WTC11 (cell line): ENCODE measurements at regions not wholly inside any gene's neighbourhood (a gene's known extent, or its start where the extent isn't known, plus 50 kb on each side); places are given as distances from the start of the nearest gene placed in this dataset.

Experiments used
- ATAC-seq: fragments of 200-7000 bp; cut with Tn5 transposase; 2 replicates; pipeline ENCODE4 v1.10.0; 2021; ENCODE audit warnings: mild to moderate bottlenecking, moderate library complexity
- CTCF ChIA-PET: fragments of 300-600 bp; sonication (Branson Sonifier 250); formaldehyde crosslinking; loops from one replicate; lab custom pipeline; 2021; ENCODE audit warnings: antibody characterized with exemption; lab: Charles Lee
- POLR2A ChIA-PET: fragments of 350-600 bp; sonication (Branson Sonifier 250); formaldehyde crosslinking; loops from one replicate; lab custom pipeline; 2021; ENCODE audit warnings: antibody characterized with exemption; lab: Charles Lee
- DNase-seq: peaks from one replicate; pipeline ENCODE4 v3.0.0; 2021; ENCODE audit warnings: low spot score
- H3K27ac Mint-ChIP-seq: 2 replicates; pipeline ENCODE4 v1.8.0; 2021; ENCODE audit warnings: mixed read lengths
- H3K27me3 Mint-ChIP-seq: 2 replicates; pipeline ENCODE4 v1.8.0; 2021; ENCODE audit warnings: low read depth, mild to moderate bottlenecking, moderate library complexity, mixed read lengths
- H3K36me3 Mint-ChIP-seq: 2 replicates; pipeline ENCODE4 v1.8.0; 2021; ENCODE audit warnings: mixed read lengths
- H3K4me1 Mint-ChIP-seq: 2 replicates; pipeline ENCODE4 v1.8.0; 2022; ENCODE audit warnings: mixed read lengths
- H3K4me3 Mint-ChIP-seq: 2 replicates; pipeline ENCODE4 v1.8.0; 2021; ENCODE audit warnings: mild to moderate bottlenecking, moderate library complexity, mixed read lengths
- H3K9me3 Mint-ChIP-seq: 2 replicates; pipeline ENCODE4 v1.8.0; 2021; ENCODE audit warnings: mixed read lengths
- CREB1 ChIP-seq: sonication (generic); formaldehyde crosslinking; IDR thresholded peaks from 2 replicates; pipeline ENCODE4 v1.8.0; 2023; ENCODE audit warnings: mild to moderate bottlenecking, missing genetic modification reagents
- FOXK1 ChIP-seq: sonication (generic); formaldehyde crosslinking; IDR thresholded peaks from 2 replicates; pipeline ENCODE4 v1.8.0; 2022; ENCODE audit warnings: mild to moderate bottlenecking, moderate library complexity, missing genetic modification reagents
- GABPB1 ChIP-seq: sonication (generic); formaldehyde crosslinking; IDR thresholded peaks from 2 replicates; pipeline ENCODE4 v1.8.1; 2023; ENCODE audit warnings: mild to moderate bottlenecking, missing genetic modification reagents
- HMGA2 ChIP-seq: fragments of 250-450 bp; sonication (Bioruptor Pico); IDR thresholded peaks from 2 replicates; pipeline ENCODE4 v1.4.0; 2021; ENCODE audit warnings: mild to moderate bottlenecking, moderate library complexity
- KAT7 ChIP-seq: sonication (generic); formaldehyde crosslinking; IDR thresholded peaks from 2 replicates; pipeline ENCODE4 v1.8.1; 2023; ENCODE audit warnings: missing genetic modification reagents, mild to moderate bottlenecking, borderline replicate concordance
- MYBL2 ChIP-seq: sonication (generic); formaldehyde crosslinking; IDR thresholded peaks from 2 replicates; pipeline ENCODE4 v1.8.1; 2023; ENCODE audit warnings: mild to moderate bottlenecking, moderate library complexity, missing genetic modification reagents
- NFE2L1 ChIP-seq: sonication (generic); formaldehyde crosslinking; IDR thresholded peaks from 2 replicates; pipeline ENCODE4 v1.8.1; 2023; ENCODE audit warnings: missing genetic modification reagents
- NR1H2 ChIP-seq: sonication (generic); formaldehyde crosslinking; IDR thresholded peaks from 2 replicates; pipeline ENCODE4 v1.9.0; 2021; ENCODE audit warnings: mild to moderate bottlenecking, moderate library complexity, missing genetic modification reagents
- SOX15 ChIP-seq: fragments of 250-450 bp; sonication (Bioruptor Pico); IDR thresholded peaks from 2 replicates; pipeline ENCODE4 v1.9.0; 2021; ENCODE audit warnings: mild to moderate bottlenecking
- SP1 ChIP-seq: sonication (generic); formaldehyde crosslinking; conservative IDR thresholded peaks from 2 replicates; pipeline ENCODE4 v1.8.1; 2022; ENCODE audit warnings: missing genetic modification reagents
- TCF7 ChIP-seq: sonication (generic); formaldehyde crosslinking; IDR thresholded peaks from 2 replicates; pipeline ENCODE4 v1.8.0; 2022; ENCODE audit warnings: mild to moderate bottlenecking, low read depth, missing genetic modification reagents, moderate library complexity
- TEAD4 ChIP-seq: sonication (generic); formaldehyde crosslinking; IDR thresholded peaks from 2 replicates; pipeline ENCODE4 v1.8.0; 2022; ENCODE audit warnings: mild to moderate bottlenecking, missing genetic modification reagents
- ZNF121 ChIP-seq: sonication (generic); formaldehyde crosslinking; IDR thresholded peaks from 2 replicates; pipeline ENCODE4 v1.8.0; 2023; ENCODE audit warnings: missing genetic modification reagents
- ZNF396 ChIP-seq: fragments of 250-450 bp; sonication (Bioruptor Pico); IDR thresholded peaks from 2 replicates; pipeline ENCODE4 v1.8.0; 2021; ENCODE audit warnings: mild to moderate bottlenecking, moderate library complexity, borderline replicate concordance
- ZNF416 ChIP-seq: fragments of 250-450 bp; sonication (Bioruptor Pico); IDR thresholded peaks from 2 replicates; pipeline ENCODE4 v1.9.0; 2021; ENCODE audit warnings: mild to moderate bottlenecking, inconsistent platforms
- TF ChIP-seq, protein P1 (sequence below): sonication (generic); formaldehyde crosslinking; IDR thresholded peaks from 2 replicates; pipeline ENCODE4 v1.8.1; 2023; ENCODE audit warnings: mild to moderate bottlenecking, moderate library complexity, missing genetic modification reagents
- TF ChIP-seq, protein P2 (sequence below): sonication (generic); formaldehyde crosslinking; IDR thresholded peaks from 2 replicates; pipeline ENCODE4 v1.8.0; 2022; ENCODE audit warnings: mild to moderate bottlenecking, missing genetic modification reagents
- TF ChIP-seq, protein P3 (sequence below): sonication (generic); formaldehyde crosslinking; IDR thresholded peaks from 2 replicates; pipeline ENCODE4 v1.8.0; 2022; ENCODE audit warnings: mild to moderate bottlenecking, missing genetic modification reagents
- TF ChIP-seq, protein P4 (sequence below): sonication (generic); formaldehyde crosslinking; IDR thresholded peaks from 2 replicates; pipeline ENCODE4 v1.8.0; 2023; ENCODE audit warnings: missing genetic modification reagents
- TF ChIP-seq, protein P5 (sequence below): sonication (generic); formaldehyde crosslinking; IDR thresholded peaks from 2 replicates; pipeline ENCODE4 v1.8.0; 2022; ENCODE audit warnings: mild to moderate bottlenecking, missing genetic modification reagents
- TF ChIP-seq, protein P6 (sequence below): fragments of 250-450 bp; sonication (Bioruptor Pico); IDR thresholded peaks from 2 replicates; pipeline ENCODE4 v1.9.0; 2021; ENCODE audit warnings: mild to moderate bottlenecking

DNA sequence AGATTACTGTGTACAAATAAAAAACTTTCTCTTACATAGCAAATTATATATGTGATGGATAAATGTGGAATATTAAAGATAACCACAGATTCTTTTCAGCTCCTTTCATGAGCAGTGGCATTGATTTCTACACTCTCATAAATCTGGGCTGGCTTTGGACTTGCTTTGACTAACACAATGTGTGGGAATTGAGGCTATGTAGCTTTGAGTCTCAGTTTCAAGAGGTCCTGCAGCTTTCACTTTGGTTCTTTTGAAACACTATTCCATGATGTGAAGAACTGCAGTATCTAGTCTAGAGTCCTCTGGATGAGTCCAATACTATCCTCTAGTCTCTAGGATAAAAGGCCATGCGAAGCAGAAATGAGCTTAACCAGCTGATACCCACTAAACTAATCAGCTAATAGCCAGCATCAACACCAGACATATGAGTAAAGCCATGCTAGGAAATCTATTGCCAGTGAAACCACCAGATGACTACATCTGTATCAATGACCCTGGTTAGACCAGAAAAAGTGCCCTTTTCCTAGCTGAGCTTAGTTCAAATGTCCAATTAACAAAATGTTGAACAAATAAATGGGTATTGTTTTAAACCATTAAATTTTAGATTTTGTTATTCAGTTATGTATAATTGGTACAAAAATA is 274.9 kb upstream of the ZPLD1 start:
- Mint-ChIP-seq H3K36me3 (no peaks in the 10 kb centered on the region), H3K4me1 (no peaks in the 10 kb centered on the region), H3K27ac (no peak overlapping the region), H3K9me3 (no peaks in the 10 kb centered on the region), H3K27me3 (no peaks in the 10 kb centered on the region), H3K4me3 (no peak overlapping the region)
- POLR2A ChIA-PET: no interaction called here
- TF ChIP-seq ZNF121 (CRISPR knock-in tag) (no peak), HMGA2 (CRISPR knock-in tag) (no peak), ZNF416 (no peak), CREB1 (CRISPR knock-in tag) (no peak), TCF7 (no peak), KAT7 (CRISPR knock-in tag) (no peak), SOX15 (CRISPR knock-in tag) (no peak), GABPB1 (CRISPR knock-in tag) (no peak)
- TF ChIP-seq, protein P1, sequence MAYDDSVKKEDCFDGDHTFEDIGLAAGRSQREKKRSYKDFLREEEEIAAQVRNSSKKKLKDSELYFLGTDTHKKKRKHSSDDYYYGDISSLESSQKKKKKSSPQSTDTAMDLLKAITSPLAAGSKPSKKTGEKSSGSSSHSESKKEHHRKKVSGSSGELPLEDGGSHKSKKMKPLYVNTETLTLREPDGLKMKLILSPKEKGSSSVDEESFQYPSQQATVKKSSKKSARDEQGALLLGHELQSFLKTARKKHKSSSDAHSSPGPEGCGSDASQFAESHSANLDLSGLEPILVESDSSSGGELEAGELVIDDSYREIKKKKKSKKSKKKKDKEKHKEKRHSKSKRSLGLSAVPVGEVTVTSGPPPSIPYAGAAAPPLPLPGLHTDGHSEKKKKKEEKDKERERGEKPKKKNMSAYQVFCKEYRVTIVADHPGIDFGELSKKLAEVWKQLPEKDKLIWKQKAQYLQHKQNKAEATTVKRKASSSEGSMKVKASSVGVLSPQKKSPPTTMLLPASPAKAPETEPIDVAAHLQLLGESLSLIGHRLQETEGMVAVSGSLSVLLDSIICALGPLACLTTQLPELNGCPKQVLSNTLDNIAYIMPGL (CRISPR knock-in tag): no peak
- TF ChIP-seq, protein P2, sequence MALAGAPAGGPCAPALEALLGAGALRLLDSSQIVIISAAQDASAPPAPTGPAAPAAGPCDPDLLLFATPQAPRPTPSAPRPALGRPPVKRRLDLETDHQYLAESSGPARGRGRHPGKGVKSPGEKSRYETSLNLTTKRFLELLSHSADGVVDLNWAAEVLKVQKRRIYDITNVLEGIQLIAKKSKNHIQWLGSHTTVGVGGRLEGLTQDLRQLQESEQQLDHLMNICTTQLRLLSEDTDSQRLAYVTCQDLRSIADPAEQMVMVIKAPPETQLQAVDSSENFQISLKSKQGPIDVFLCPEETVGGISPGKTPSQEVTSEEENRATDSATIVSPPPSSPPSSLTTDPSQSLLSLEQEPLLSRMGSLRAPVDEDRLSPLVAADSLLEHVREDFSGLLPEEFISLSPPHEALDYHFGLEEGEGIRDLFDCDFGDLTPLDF (CRISPR knock-in tag): no peak
- ATAC-seq (no peak), DNase-seq (no peak)
- CTCF ChIA-PET: no interaction called here

DNA sequence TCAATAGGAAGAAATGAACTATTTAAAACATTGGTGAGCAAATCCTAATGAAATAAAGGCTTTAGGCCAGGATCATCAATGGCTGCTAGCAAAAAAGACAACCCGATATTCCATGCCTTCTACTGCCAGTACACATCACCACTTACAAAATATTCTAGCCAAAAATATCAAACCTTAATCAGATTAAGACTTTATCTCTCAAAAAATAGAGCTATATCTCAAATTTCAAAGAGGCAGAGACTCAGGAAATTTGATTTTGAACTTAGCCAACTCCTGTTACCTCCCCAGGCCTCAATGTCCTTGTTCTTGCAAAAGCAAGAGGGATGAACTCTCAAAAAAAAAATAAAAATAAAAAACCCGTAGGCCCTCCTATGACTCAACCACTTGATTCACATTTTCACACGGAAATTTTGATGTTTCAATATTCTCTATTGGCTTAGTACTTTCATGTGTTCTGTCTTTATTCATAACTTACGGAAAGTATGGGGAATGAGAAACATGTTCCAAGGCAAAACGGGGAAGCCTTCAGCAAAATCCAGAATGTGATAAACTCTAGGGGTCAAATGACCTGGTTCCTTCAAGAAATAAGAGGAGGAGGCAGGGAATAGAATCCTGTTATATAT is 273.3 kb upstream of the ZPLD1 start:
- ATAC-seq: no peak
- TF ChIP-seq ZNF396 (CRISPR knock-in tag) (no peak), NFE2L1 (CRISPR knock-in tag) (no peak), SP1 (no peak), MYBL2 (CRISPR knock-in tag) (no peak)
- TF ChIP-seq, protein P3, sequence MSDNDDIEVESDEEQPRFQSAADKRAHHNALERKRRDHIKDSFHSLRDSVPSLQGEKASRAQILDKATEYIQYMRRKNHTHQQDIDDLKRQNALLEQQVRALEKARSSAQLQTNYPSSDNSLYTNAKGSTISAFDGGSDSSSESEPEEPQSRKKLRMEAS (CRISPR knock-in tag): no peak
- TF ChIP-seq, protein P4, sequence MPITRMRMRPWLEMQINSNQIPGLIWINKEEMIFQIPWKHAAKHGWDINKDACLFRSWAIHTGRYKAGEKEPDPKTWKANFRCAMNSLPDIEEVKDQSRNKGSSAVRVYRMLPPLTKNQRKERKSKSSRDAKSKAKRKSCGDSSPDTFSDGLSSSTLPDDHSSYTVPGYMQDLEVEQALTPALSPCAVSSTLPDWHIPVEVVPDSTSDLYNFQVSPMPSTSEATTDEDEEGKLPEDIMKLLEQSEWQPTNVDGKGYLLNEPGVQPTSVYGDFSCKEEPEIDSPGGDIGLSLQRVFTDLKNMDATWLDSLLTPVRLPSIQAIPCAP: no peak
- TF ChIP-seq, protein P1 (CRISPR knock-in tag): no peak
- H3K36me3 Mint-ChIP-seq: no peaks in the 10 kb centered on the region
- no peak overlapping the region for H3K27ac Mint-ChIP-seq
- no peaks in the 10 kb centered on the region for H3K27me3 Mint-ChIP-seq
- ChIA-PET POLR2A (no interaction called here), CTCF (no interaction called here)
- DNase-seq: no peak
- H3K9me3 Mint-ChIP-seq: no peaks in the 10 kb centered on the region
- H3K4me1 Mint-ChIP-seq: no peaks in the 10 kb centered on the region
- H3K4me3 Mint-ChIP-seq: no peak overlapping the region

DNA sequence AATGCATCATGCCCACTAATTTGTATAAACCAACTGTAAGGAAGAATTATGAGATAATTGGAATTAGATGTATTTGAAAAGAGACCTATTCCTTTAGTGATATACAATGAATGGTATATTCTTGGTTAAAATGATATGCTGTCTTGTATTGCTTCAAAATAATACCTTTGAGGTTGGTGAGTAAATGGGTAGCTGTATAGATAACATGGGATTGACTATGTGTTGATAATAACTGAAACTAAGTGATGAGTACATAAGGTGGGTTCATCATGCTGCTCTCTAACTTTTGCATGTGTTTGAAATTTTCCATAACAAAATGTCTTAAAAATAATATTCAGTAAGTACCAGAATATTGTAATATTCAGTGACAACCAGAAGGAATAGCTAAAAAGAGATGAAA is 272.6 kb upstream of the ZPLD1 start:
- no peak overlapping the region for H3K27ac Mint-ChIP-seq
- no peaks in the 10 kb centered on the region for H3K9me3 Mint-ChIP-seq
- H3K36me3 Mint-ChIP-seq: no peaks in the 10 kb centered on the region
- H3K27me3 Mint-ChIP-seq: no peaks in the 10 kb centered on the region
- POLR2A ChIA-PET: no interaction called here
- DNase-seq (no peak), ATAC-seq (no peak)
- H3K4me1 Mint-ChIP-seq: no peaks in the 10 kb centered on the region
- CTCF ChIA-PET: no interaction called here
- H3K4me3 Mint-ChIP-seq: no peak overlapping the region
- TF ChIP-seq NR1H2 (no peak), FOXK1 (no peak), TEAD4 (no peak)
- TF ChIP-seq, protein P5, sequence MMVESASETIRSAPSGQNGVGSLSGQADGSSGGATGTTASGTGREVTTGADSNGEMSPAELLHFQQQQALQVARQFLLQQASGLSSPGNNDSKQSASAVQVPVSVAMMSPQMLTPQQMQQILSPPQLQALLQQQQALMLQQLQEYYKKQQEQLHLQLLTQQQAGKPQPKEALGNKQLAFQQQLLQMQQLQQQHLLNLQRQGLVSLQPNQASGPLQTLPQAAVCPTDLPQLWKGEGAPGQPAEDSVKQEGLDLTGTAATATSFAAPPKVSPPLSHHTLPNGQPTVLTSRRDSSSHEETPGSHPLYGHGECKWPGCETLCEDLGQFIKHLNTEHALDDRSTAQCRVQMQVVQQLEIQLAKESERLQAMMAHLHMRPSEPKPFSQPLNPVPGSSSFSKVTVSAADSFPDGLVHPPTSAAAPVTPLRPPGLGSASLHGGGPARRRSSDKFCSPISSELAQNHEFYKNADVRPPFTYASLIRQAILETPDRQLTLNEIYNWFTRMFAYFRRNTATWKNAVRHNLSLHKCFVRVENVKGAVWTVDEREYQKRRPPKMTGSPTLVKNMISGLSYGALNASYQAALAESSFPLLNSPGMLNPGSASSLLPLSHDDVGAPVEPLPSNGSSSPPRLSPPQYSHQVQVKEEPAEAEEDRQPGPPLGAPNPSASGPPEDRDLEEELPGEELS (CRISPR knock-in tag): no peak
- TF ChIP-seq, protein P6, sequence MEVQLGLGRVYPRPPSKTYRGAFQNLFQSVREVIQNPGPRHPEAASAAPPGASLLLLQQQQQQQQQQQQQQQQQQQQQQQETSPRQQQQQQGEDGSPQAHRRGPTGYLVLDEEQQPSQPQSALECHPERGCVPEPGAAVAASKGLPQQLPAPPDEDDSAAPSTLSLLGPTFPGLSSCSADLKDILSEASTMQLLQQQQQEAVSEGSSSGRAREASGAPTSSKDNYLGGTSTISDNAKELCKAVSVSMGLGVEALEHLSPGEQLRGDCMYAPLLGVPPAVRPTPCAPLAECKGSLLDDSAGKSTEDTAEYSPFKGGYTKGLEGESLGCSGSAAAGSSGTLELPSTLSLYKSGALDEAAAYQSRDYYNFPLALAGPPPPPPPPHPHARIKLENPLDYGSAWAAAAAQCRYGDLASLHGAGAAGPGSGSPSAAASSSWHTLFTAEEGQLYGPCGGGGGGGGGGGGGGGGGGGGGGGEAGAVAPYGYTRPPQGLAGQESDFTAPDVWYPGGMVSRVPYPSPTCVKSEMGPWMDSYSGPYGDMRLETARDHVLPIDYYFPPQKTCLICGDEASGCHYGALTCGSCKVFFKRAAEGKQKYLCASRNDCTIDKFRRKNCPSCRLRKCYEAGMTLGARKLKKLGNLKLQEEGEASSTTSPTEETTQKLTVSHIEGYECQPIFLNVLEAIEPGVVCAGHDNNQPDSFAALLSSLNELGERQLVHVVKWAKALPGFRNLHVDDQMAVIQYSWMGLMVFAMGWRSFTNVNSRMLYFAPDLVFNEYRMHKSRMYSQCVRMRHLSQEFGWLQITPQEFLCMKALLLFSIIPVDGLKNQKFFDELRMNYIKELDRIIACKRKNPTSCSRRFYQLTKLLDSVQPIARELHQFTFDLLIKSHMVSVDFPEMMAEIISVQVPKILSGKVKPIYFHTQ: no peak
